ENCODE measurements at regions not wholly inside any gene's neighbourhood (a gene's known extent, or its start where the extent isn't known, plus 50 kb on each side); places are given as distances from the start of the nearest gene placed in this dataset.

GRCh38 chr16:6284731-6285130 is 1047.9 kb upstream of the RBFOX1 start:
- DNase-seq (ENCODE audit: low read depth, low spot score) (no peak), FAIRE-seq (no peak)
- Histone ChIP-seq H3K9me1 (replicated peaks; ENCODE audit: control insufficient read depth, extremely low read depth, insufficient read depth, low read length) (no peaks in the 10 kb centered on the region), H3K79me2 (ENCODE audit: control insufficient read depth, insufficient read depth, low read length) (no peaks in the 10 kb centered on the region), H3K4me1 (ENCODE audit: control insufficient read depth, extremely low read depth, insufficient read depth, low read length) (no peaks in the 10 kb centered on the region), H3K9me3 (replicated peaks; ENCODE audit: control insufficient read depth, insufficient read depth, low read length) (peaks cover 6% of the 10 kb centered on the region), H3K36me3 (ENCODE audit: control insufficient read depth in 2 of 2, extremely low read depth in 1 of 2, insufficient read depth in 2 of 2, low read length in 2 of 2) (no peaks in the 10 kb centered on the region), H2AFZ (ENCODE audit: low read depth, low read length) (no peak overlapping the region), H3K9ac (replicated peaks; ENCODE audit: extremely low read depth, insufficient read depth, low read length) (no peak overlapping the region), H3K27me3 (ENCODE audit: control insufficient read depth in 2 of 2, insufficient read depth in 2 of 2, low read length in 2 of 2) (no peaks in the 10 kb centered on the region), H4K20me1 (replicated peaks; ENCODE audit: control insufficient read depth, extremely low read depth, insufficient read depth, low read length) (no peaks in the 10 kb centered on the region), H3K4me3 (replicated peaks in 1 of 3; ENCODE audit: insufficient read depth in 1 of 3, low read depth in 1 of 3, low read length in 3 of 3) (no peak overlapping the region), H3K27ac (ENCODE audit: insufficient read depth, low read depth, low read length) (no peak overlapping the region), H3K4me2 (ENCODE audit: insufficient read depth, low read length) (no peak overlapping the region)
- ChIA-PET CTCF (no interaction called here), POLR2A (no interaction called here)
- intact Hi-C loops (cut with micrococcal nuclease) (no loop called here), dilution Hi-C loops (cut with MboI; ENCODE audit: extremely low pct_ligation_motif_present, low sequenced_read_pairs) (no loop called here)
- no TSS peak for BruUV-seq (replicated peaks)
- TF ChIP-seq POLR2A (IDR thresholded peaks at IDR 0.05; ENCODE audit: low read depth, low read length): no peak
- TF ChIP-seq MYC (IDR thresholded peaks at IDR 0.05; ENCODE audit: low read depth, low read length): no peak
- no peak for TF ChIP-seq POLR2AphosphoS5 (IDR thresholded peaks at IDR 0.05; ENCODE audit: insufficient read depth, low read depth, low read length)
- no peak for TF ChIP-seq EZH2 (IDR thresholded peaks at IDR 0.05; ENCODE audit: borderline replicate concordance, low read depth, low read length, severe bottlenecking)
- no peak for TF ChIP-seq FOS (IDR thresholded peaks at IDR 0.05; ENCODE audit: borderline replicate concordance, insufficient read depth, low read length)
- no peak for TF ChIP-seq CTCF (IDR thresholded peaks at IDR 0.05; ENCODE audit: extremely low read depth in 1 of 2, insufficient read depth in 1 of 2, low read depth in 1 of 2, low read length in 2 of 2)
- TF ChIP-seq MAX (IDR thresholded peaks at IDR 0.05; ENCODE audit: insufficient read depth, insufficient read length): no peak
- TF ChIP-seq GATA2 (IDR thresholded peaks at IDR 0.05; ENCODE audit: insufficient read depth, insufficient read length, low read depth, low read length): no peak
- TF ChIP-seq JUN (IDR thresholded peaks at IDR 0.05; ENCODE audit: borderline replicate concordance, insufficient read depth, insufficient read length, low read depth): no peak
